SK-N-MC (cell line): ENCODE measurements at regions not wholly inside any gene's neighbourhood (a gene's known extent, or its start where the extent isn't known, plus 50 kb on each side); places are given as distances from the start of the nearest gene placed in this dataset.

ENCODE experiments used
- EZH2 ChIP-seq: fragments of 200-600 bp; sonication (generic); IDR thresholded peaks from one replicate; pipeline ENCODE4 v1.6.1; 2017; ENCODE audit warnings: antibody characterized with exemption
- FOXP2 ChIP-seq: optimal IDR thresholded peaks from 2 replicates; pipeline ENCODE3; 2011; ENCODE audit warnings: mild to moderate bottlenecking, moderate library complexity; ENCODE audit not compliant: insufficient read depth; ENCODE audit errors: extremely low read length, control extremely low read depth
- POLR2AphosphoS5 ChIP-seq: IDR thresholded peaks from 2 replicates; pipeline ENCODE4 v1.6.1; 2012; ENCODE audit warnings: mild to moderate bottlenecking, low read depth, low read length, borderline replicate concordance

DNA sequence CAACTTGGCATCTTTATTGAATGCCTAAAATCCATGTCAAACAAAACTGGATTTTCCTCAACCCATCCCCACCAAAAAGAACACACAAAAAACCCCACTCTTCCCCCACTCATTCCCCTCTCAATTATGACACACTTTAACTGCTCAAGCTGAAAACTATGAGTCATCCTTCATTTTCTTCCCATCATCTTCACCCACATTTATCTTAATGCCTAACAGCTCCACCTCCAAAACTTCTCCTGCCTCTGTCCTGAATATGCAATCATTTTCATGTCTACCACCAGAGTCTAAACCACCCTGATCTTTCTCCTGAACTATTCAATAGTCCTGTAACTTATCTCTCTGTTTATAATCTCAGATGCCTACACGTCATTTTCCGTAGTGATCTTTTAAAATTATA is 239.7 kb downstream of the BCAT1 start:
- TF ChIP-seq EZH2 (no peak), POLR2AphosphoS5 (no peak), FOXP2 (no peak)
